Activated CD4-positive, CD25-positive, alpha-beta regulatory T cell treated with anti-CD3 and anti-CD28 coated beads, Interleukin-2, amount 50 U/mL, for 24 hours (primary cell): ENCODE measurements at regions not wholly inside any gene's neighbourhood (a gene's known extent, or its start where the extent isn't known, plus 50 kb on each side); places are given as distances from the start of the nearest gene placed in this dataset.

Source experiments
- ATAC-seq, 2 donors: fragments of 150-1000 bp; cut with Tn5 transposase; one replicate each; pipeline ENCODE4 v1.10.0; 2021; ENCODE audit warnings: mild to moderate bottlenecking in 1 of 2, moderate library complexity in 1 of 2

GRCh38 chr5:147037515-147038205 lies 159.1 kb upstream of the PPP2R2B start:
- ATAC-seq, result no peak

GRCh38 chr5:147040856-147041255 lies 162.3 kb upstream of the PPP2R2B start:
- ATAC-seq, result no peak

GRCh38 chr5:147044572-147045273 lies 166.2 kb upstream of the PPP2R2B start:
- ATAC-seq, result no peak

- ATAC-seq, result no peak
These were observed 166.7 kb upstream of the PPP2R2B start for GRCh38 chr5:147045290-147045689.

- no peak for ATAC-seq
These were observed 167.7 kb upstream of the PPP2R2B start for GRCh38 chr5:147046281-147046680.

GRCh38 chr5:147046894-147047293 lies 168.3 kb upstream of the PPP2R2B start:
- ATAC-seq, result no peak

- no peak for ATAC-seq
These were observed 171.2 kb upstream of the PPP2R2B start for GRCh38 chr5:147049764-147050163.

GRCh38 chr5:147050172-147050571 lies 171.6 kb upstream of the PPP2R2B start:
- ATAC-seq, result no peak

GRCh38 chr5:147051193-147051592 lies 172.6 kb upstream of the PPP2R2B start:
- ATAC-seq, result no peak

GRCh38 chr5:147052519-147052918 lies 174.0 kb upstream of the PPP2R2B start:
- ATAC-seq, result no peak

- ATAC-seq, result no peak
These were observed 176.7 kb upstream of the PPP2R2B start for GRCh38 chr5:147055089-147055826.

GRCh38 chr5:147055850-147056566 lies 177.5 kb upstream of the PPP2R2B start:
- no peak for ATAC-seq

GRCh38 chr5:147057051-147057450 lies 177.8 kb upstream of the STK32A start:
- ATAC-seq, result no peak

GRCh38 chr5:147061431-147061830 lies 173.4 kb upstream of the STK32A start:
- ATAC-seq, result no peak

GRCh38 chr5:147062427-147062826 lies 172.4 kb upstream of the STK32A start:
- no peak for ATAC-seq

GRCh38 chr5:147063943-147064342 lies 170.9 kb upstream of the STK32A start:
- ATAC-seq, result no peak

- ATAC-seq, result no peak
These were observed 169.8 kb upstream of the STK32A start for GRCh38 chr5:147065071-147065470.

- ATAC-seq, result no peak
These were observed 165.8 kb upstream of the STK32A start for GRCh38 chr5:147068998-147069397.

- ATAC-seq, result no peak
These were observed 162.2 kb upstream of the STK32A start for GRCh38 chr5:147072622-147073021.

GRCh38 chr5:147073098-147073497 lies 161.7 kb upstream of the STK32A start:
- no peak for ATAC-seq

- no peak for ATAC-seq
These were observed 159.6 kb upstream of the STK32A start for GRCh38 chr5:147075187-147075586.

GRCh38 chr5:147080391-147080790 lies 154.4 kb upstream of the STK32A start:
- no peak for ATAC-seq

- ATAC-seq, result no peak
These were observed 153.5 kb upstream of the STK32A start for GRCh38 chr5:147081311-147081764.
